Upper lobe of left lung (tissue), 6 donors: ENCODE measurements at regions not wholly inside any gene's neighbourhood (a gene's known extent, or its start where the extent isn't known, plus 50 kb on each side); places are given as distances from the start of the nearest gene placed in this dataset.
A peak's percentile ranks its signal among the peaks of the same experiment; 100 is the strongest.

Experiments
- ATAC-seq, 2 donors: fragments of 200-7000 bp; cut with Tn5 transposase; one replicate each; pipeline ENCODE4 v1.9.1; 2022; ENCODE audit warnings: mild to moderate bottlenecking in 2 of 2, moderate library complexity in 2 of 2; ENCODE audit not compliant: low FRiP score in 2 of 2
- DNase-seq, 2 donors: peaks; one replicate each; pipeline ENCODE4 v3.0.0-alpha.2; 2019 to 2020
- H3K27ac ChIP-seq, 4 donors: fragments of 200-600 bp; sonication (generic); one replicate each; pipeline ENCODE4 v1.5.1; 2016 to 2019
- H3K27me3 ChIP-seq, 4 donors: fragments of 200-600 bp; sonication (generic); one replicate each; pipeline ENCODE4 v1.5.1; 2017 to 2019
- H3K36me3 ChIP-seq, 4 donors: fragments of 200-600 bp; sonication (generic); one replicate each; pipeline ENCODE4 v1.5.1; 2016 to 2019
- H3K4me1 ChIP-seq, 4 donors: fragments of 200-600 bp; sonication (generic); one replicate each; pipeline ENCODE4 v1.5.1; 2018 to 2019
- H3K4me3 ChIP-seq, 4 donors: fragments of 200-600 bp; sonication (generic); one replicate each; pipeline ENCODE4 v1.5.1; 2017 to 2019; ENCODE audit warnings: mild to moderate bottlenecking in 2 of 4, moderate library complexity in 1 of 4
- H3K9me3 ChIP-seq, 4 donors: fragments of 200-600 bp; sonication (generic); one replicate each; pipeline ENCODE4 v1.5.1; 2018 to 2019
- EP300 ChIP-seq, 4 donors: sonication (generic); formaldehyde crosslinking; IDR thresholded peaks; one replicate each; pipeline ENCODE4 v1.5.1; 2017; ENCODE audit warnings: antibody characterized with exemption in 4 of 4, control low read depth in 2 of 4
- POLR2A ChIP-seq, 4 donors: fragments of 450-650 bp; IDR thresholded peaks; one replicate each; pipeline ENCODE4 v1.5.1; 2016 to 2017; ENCODE audit warnings: antibody characterized with exemption in 4 of 4, mild to moderate bottlenecking in 2 of 4
- POLR2AphosphoS5 ChIP-seq, 2 donors: sonication (generic); formaldehyde crosslinking; IDR thresholded peaks; one replicate each; pipeline ENCODE4 v1.5.1; 2017; ENCODE audit warnings: antibody characterized with exemption in 2 of 2
- WGBS, 2 donors: methylation state at CpG; one replicate each; pipeline ENCODE4 v1.1.5; 2017 to 2018; 5-methylcytosine and 5-hydroxymethylcytosine counted together
- TF ChIP-seq, protein P1 (sequence below), 6 experiments: fragments of 450-650 bp in 4 of 6; fragments of 200-600 bp in 2 of 6; sonication (generic) in 2 of 6; IDR thresholded peaks; one replicate each; pipeline ENCODE4 v1.5.1; 2016 to 2019; ENCODE audit warnings: antibody characterized with exemption in 6 of 6
- donor health status: DM: no; HTN: no; CAD: no; lungs with moderate emphysema.
- donor health status: DM: no; HTN: yes; CAD: no; lungs with severe emphysema.

DNA sequence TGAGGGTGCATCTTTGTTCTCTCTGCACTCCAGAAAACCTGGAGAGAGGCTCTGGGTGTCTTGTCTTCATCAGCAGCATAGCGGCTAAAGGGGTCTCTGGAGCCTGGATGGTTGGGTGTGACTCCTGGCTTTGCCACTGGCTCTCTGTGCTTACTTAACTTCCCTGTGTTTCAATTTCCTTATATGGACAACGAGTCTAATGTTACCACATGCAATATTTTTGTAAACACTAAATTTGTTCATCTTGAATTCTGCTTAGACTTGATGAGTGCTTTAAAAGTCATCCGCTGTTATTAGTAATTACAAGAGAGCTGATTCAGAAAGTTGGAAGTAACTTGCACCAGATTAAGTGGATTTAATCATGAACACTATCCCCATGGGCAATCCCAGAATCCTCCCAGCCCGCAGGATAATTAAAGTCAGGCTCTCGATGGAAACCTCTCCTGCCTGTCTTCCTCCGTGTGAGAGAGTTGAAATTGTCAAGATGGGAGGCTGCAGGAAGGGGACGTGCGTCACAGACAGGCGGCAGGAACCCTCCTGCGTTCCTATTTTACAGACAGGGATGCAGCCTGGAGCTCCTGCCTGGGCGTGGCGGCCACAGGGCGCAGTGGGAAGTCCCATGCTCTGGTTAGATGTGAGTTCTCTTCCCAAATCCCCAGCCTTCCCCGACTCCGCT is 201.2 kb downstream of the TTC8 start:
- no peak overlapping the region for H3K27ac ChIP-seq
- H3K27me3 ChIP-seq: peaks cover 0 to 12% (median 5%) of the 10 kb centered on the region in 4 donors
- H3K36me3 ChIP-seq: no peaks in the 10 kb centered on the region
- peaks cover 5 to 18% (median 13%) of the 10 kb centered on the region in 4 donors for H3K4me1 ChIP-seq
- no peak overlapping the region for H3K4me3 ChIP-seq
- no peaks in the 10 kb centered on the region for H3K9me3 ChIP-seq
- ATAC-seq (peak in 1 of 2 donors; percentile 75), DNase-seq (peak in 1 of 2 donors; percentile 69)
- 63 to 66% methylated on average over 15 of the region's 15 CpGs for WGBS, 2 donors
- TF ChIP-seq, protein P1, sequence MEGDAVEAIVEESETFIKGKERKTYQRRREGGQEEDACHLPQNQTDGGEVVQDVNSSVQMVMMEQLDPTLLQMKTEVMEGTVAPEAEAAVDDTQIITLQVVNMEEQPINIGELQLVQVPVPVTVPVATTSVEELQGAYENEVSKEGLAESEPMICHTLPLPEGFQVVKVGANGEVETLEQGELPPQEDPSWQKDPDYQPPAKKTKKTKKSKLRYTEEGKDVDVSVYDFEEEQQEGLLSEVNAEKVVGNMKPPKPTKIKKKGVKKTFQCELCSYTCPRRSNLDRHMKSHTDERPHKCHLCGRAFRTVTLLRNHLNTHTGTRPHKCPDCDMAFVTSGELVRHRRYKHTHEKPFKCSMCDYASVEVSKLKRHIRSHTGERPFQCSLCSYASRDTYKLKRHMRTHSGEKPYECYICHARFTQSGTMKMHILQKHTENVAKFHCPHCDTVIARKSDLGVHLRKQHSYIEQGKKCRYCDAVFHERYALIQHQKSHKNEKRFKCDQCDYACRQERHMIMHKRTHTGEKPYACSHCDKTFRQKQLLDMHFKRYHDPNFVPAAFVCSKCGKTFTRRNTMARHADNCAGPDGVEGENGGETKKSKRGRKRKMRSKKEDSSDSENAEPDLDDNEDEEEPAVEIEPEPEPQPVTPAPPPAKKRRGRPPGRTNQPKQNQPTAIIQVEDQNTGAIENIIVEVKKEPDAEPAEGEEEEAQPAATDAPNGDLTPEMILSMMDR (IDR thresholded peaks at IDR 0.05): no peak
- TF ChIP-seq POLR2A (IDR thresholded peaks at IDR 0.05) (no peak), POLR2AphosphoS5 (IDR thresholded peaks at IDR 0.05) (no peak), EP300 (IDR thresholded peaks at IDR 0.05) (no peak)

DNA sequence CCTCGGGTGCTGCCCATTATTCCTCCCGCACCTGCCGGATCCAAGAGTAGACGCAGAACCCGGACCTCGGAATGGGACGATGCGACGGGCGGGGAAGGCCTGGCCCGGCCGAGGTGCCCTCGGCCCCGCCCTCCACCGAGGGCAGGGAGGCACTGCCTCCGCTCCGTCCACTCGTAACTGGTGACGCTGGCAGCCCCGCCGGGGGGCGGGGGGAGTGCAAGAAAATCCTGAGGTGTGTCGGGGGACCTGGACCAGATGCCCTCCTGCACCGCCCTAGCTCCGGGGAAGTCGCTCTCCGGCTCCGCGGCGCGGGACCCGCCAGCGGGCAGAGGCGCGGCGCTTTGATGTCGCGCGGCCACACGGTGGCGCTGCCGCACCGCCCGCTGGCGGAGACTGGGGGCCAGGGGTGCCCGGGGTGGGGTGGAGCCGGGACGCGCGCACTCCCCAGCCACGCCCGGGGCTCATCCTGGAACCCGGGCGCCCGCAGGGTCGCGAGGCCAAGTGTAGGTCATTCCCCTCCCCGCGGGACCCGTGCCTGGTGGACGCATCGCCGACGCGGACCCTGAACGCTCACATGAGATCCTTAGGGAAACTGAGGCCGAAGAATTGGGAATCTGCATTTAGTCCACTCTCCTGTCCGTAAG is 202.8 kb downstream of the TTC8 start:
- 0 to 8% methylated on average over 6 to 25 of the region's 68 CpGs for WGBS, 2 donors
- H3K4me1 ChIP-seq: peaks cover 5 to 18% (median 13%) of the 10 kb centered on the region in 4 donors
- ATAC-seq (peak; percentile 80 to 87), DNase-seq (peak; percentile 38 to 95)
- H3K27ac ChIP-seq: no peak overlapping the region
- H3K4me3 ChIP-seq: peak overlapping the region; percentile 20 to 65 (median 46)
- H3K27me3 ChIP-seq: peaks cover 0 to 12% (median 5%) of the 10 kb centered on the region in 4 donors
- no peak for TF ChIP-seq EP300 (IDR thresholded peaks at IDR 0.05)
- TF ChIP-seq, protein P1 (IDR thresholded peaks at IDR 0.05): peak; percentile 88 to 96 (median 93)
- H3K9me3 ChIP-seq: no peaks in the 10 kb centered on the region
- no peaks in the 10 kb centered on the region for H3K36me3 ChIP-seq

DNA sequence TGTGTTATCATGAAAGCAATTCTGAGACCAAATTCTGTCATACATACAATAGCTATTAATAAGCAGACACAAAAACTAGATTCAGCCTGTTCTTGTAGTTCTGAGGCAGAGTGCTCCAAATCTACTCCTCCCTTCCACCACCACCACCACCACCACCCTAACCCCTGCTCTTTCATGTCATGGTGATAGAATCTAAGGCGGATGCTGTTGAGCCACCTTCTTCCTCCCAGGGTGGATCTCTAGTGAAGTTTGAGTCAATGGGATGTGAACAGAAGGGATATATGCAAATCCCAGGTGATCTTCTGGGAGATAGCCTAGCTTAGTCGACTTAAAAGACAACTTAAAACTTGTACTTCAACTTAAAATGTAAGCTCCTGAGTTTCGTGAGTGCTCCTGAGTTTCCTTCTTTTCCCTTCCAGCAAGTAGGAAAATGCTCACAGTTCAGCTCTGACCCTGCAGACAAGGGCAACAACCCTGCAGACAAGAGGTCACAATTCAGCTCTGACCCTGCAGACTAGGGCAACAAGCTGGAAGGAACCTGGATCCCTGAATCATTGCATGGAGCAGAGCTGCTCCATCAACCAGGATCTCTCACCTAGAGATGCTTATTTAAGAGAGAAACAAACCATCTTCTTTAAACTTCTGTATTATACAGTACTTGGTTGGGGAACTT is 204.1 kb downstream of the TTC8 start:
- Histone ChIP-seq H3K36me3 (no peaks in the 10 kb centered on the region), H3K27me3 (peaks cover 0 to 12% (median 5%) of the 10 kb centered on the region in 4 donors), H3K9me3 (no peaks in the 10 kb centered on the region), H3K4me3 (no peak overlapping the region), H3K27ac (no peak overlapping the region), H3K4me1 (peaks cover 5 to 18% (median 13%) of the 10 kb centered on the region in 4 donors)
- ATAC-seq: no peak
- TF ChIP-seq EP300 (IDR thresholded peaks at IDR 0.05) (no peak), POLR2A (IDR thresholded peaks at IDR 0.05) (no peak), POLR2AphosphoS5 (IDR thresholded peaks at IDR 0.05) (no peak)
- TF ChIP-seq, protein P1 (IDR thresholded peaks at IDR 0.05): no peak
- 81 to 86% methylated on average over 3 of the region's 3 CpGs for WGBS, 2 donors
- DNase-seq: no peak

DNA sequence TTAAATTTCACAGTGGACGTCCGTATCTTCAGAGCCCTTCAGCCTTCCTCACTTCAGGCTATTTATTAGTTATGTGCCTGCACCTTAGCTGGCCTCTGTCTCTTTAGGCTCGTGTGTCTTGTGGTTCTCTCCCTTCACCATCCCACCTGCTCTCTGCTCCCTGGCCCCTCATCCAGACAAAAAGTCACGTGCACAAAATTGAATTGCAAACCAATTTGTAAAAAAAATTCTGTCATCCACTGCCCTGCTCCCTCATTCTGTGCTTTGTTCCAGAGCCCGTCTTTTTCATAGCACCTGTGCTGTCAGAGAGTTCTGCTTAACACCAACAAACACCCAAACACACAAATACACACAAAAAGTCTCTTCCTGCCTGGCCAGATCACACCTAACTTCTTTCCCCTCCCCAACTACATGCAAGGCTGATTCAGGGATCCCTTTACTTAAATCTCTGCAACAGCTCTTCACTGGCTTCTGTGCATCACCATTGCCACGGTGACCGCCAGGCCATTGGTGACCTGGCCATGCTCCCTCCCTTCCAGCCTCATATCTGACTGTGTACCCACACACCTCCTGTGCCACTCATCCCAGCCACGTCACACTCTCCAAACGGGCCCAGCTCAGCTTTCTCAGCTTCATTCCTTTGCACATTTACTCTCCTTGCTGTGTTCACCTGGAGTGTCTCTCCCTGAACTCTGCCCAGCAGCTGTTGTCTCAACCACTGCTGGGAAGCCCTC is 205.7 kb downstream of the TTC8 start:
- 75 to 76% methylated on average over 9 of the region's 9 CpGs for WGBS, 2 donors
- no peak overlapping the region for H3K27ac ChIP-seq
- peaks cover 0 to 12% (median 5%) of the 10 kb centered on the region in 4 donors for H3K27me3 ChIP-seq
- no peaks in the 10 kb centered on the region for H3K36me3 ChIP-seq
- TF ChIP-seq POLR2A (IDR thresholded peaks at IDR 0.05) (no peak), EP300 (IDR thresholded peaks at IDR 0.05) (no peak), POLR2AphosphoS5 (IDR thresholded peaks at IDR 0.05) (no peak)
- TF ChIP-seq, protein P1 (IDR thresholded peaks at IDR 0.05): no peak
- H3K4me3 ChIP-seq: no peak overlapping the region
- DNase-seq: no peak
- no peak for ATAC-seq
- no peaks in the 10 kb centered on the region for H3K9me3 ChIP-seq
- peaks cover 5 to 18% (median 13%) of the 10 kb centered on the region in 4 donors for H3K4me1 ChIP-seq
